Uterus (tissue), 3 donors: ENCODE measurements at regions not wholly inside any gene's neighbourhood (a gene's known extent, or its start where the extent isn't known, plus 50 kb on each side); places are given as distances from the start of the nearest gene placed in this dataset.

Experiments used
- DNase-seq, 2 donors: peaks; one replicate each; pipeline ENCODE4 v3.0.0-alpha.2; 2019 to 2020
- H3K27ac ChIP-seq, 2 donors: fragments of 200-600 bp; sonication (generic); 1 replicate in 1 of 2; 2 replicates in 1 of 2; pipeline ENCODE4 v1.5.1; 2016 to 2018
- H3K27me3 ChIP-seq, 2 donors: fragments of 200-600 bp; sonication (generic); one replicate each; pipeline ENCODE4 v1.5.1; 2018 to 2019; ENCODE audit warnings: control low read depth in 1 of 2
- H3K36me3 ChIP-seq, 2 donors: fragments of 200-600 bp; sonication (generic); one replicate each; pipeline ENCODE4 v1.5.1; 2019; ENCODE audit warnings: control low read depth in 1 of 2
- H3K4me1 ChIP-seq, 2 donors: fragments of 200-600 bp; sonication (generic); one replicate each; pipeline ENCODE4 v1.5.1; 2018 to 2019; ENCODE audit warnings: control low read depth in 1 of 2
- H3K4me3 ChIP-seq, 2 donors: fragments of 200-600 bp; sonication (generic); 1 replicate in 1 of 2; 2 replicates in 1 of 2; pipeline ENCODE4 v1.5.1; 2018 to 2019; ENCODE audit warnings: mild to moderate bottlenecking in 1 of 2
- H3K9me3 ChIP-seq, 2 donors: fragments of 200-600 bp; sonication (generic); one replicate each; pipeline ENCODE4 v1.5.1; 2019; ENCODE audit warnings: control low read depth in 1 of 2
- POLR2A ChIP-seq, 2 donors: fragments of 450-650 bp; IDR thresholded peaks; one replicate each; pipeline ENCODE4 v1.6.1; 2016; ENCODE audit warnings: antibody characterized with exemption in 2 of 2, mild to moderate bottlenecking in 1 of 2, moderate library complexity in 1 of 2
- intact Hi-C: fragments of 100-400 bp; cut with DNase I; formaldehyde crosslinking; loops from one replicate; pipeline ENCODE4 v1.15.1; 2023; ENCODE audit warnings: low total_unique reads
- TF ChIP-seq, protein P1 (sequence below), 4 experiments: fragments of 200-600 bp in 2 of 4; fragments of 450-650 bp in 2 of 4; sonication (generic) in 2 of 4; IDR thresholded peaks; one replicate each; pipeline ENCODE4 v1.5.1; 2016 to 2019; ENCODE audit warnings: antibody characterized with exemption in 4 of 4, mild to moderate bottlenecking in 2 of 4, moderate library complexity in 1 of 4
- donor health status: DM: yes; HTN: yes; CAD: no.

GRCh38 chr21:23801292-23801691, 1806.0 kb downstream of the MRPL39 start:
- intact Hi-C loops: no loop called here
- no peak for DNase-seq
- Histone ChIP-seq H3K9me3 (no peaks in the 10 kb centered on the region), H3K4me1 (no peaks in the 10 kb centered on the region), H3K36me3 (no peaks in the 10 kb centered on the region), H3K4me3 (no peak overlapping the region), H3K27ac (no peak overlapping the region), H3K27me3 (no peaks in the 10 kb centered on the region)
- no peak for TF ChIP-seq POLR2A (IDR thresholded peaks at IDR 0.05)
- TF ChIP-seq, protein P1, sequence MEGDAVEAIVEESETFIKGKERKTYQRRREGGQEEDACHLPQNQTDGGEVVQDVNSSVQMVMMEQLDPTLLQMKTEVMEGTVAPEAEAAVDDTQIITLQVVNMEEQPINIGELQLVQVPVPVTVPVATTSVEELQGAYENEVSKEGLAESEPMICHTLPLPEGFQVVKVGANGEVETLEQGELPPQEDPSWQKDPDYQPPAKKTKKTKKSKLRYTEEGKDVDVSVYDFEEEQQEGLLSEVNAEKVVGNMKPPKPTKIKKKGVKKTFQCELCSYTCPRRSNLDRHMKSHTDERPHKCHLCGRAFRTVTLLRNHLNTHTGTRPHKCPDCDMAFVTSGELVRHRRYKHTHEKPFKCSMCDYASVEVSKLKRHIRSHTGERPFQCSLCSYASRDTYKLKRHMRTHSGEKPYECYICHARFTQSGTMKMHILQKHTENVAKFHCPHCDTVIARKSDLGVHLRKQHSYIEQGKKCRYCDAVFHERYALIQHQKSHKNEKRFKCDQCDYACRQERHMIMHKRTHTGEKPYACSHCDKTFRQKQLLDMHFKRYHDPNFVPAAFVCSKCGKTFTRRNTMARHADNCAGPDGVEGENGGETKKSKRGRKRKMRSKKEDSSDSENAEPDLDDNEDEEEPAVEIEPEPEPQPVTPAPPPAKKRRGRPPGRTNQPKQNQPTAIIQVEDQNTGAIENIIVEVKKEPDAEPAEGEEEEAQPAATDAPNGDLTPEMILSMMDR (IDR thresholded peaks at IDR 0.05): no peak

DNA sequence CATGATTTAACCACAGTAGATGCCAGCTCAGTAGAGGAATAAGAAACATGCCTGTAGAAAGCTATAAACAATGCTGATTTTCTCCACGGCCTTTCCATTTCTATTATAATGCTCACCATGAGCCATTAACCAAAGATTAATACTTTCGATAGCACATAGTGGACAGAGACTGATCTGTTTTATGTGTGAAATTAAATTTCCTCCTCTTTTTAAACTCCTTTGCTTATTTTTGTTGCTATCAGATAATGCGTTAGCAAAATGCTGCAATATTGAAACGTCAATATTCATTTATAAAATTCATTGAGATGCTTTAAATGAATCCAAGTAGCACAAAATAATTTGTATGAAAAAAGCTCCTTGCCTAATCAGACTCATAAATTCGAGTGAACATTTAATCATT, 1807.9 kb downstream of the MRPL39 start:
- no peak for DNase-seq
- no peak for TF ChIP-seq POLR2A (IDR thresholded peaks at IDR 0.05)
- TF ChIP-seq, protein P1 (IDR thresholded peaks at IDR 0.05): no peak
- H3K27ac ChIP-seq: no peak overlapping the region
- no peaks in the 10 kb centered on the region for H3K4me1 ChIP-seq
- H3K36me3 ChIP-seq: no peaks in the 10 kb centered on the region
- no peak overlapping the region for H3K4me3 ChIP-seq
- intact Hi-C loops: no loop called here
- no peaks in the 10 kb centered on the region for H3K27me3 ChIP-seq
- H3K9me3 ChIP-seq: no peaks in the 10 kb centered on the region

DNA sequence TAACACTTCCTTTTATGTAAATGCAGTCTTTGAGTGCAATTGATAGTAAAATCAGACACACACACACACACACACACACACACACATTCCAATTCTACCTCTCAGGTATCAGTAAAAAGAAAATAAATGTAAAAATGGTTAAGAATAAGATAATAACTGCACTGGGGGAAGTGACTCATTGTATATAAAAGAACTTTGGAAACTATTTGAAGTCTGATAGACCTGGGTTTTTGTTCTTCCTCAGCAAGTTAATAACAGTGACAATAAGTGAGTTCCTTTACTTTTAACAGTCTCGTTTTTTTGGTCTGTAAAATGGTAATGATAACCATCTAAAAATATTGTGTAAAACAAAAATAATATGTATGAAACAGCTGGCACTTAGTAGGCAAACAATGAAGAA, 1815.0 kb downstream of the MRPL39 start:
- no peaks in the 10 kb centered on the region for H3K36me3 ChIP-seq
- no peaks in the 10 kb centered on the region for H3K27me3 ChIP-seq
- TF ChIP-seq POLR2A (IDR thresholded peaks at IDR 0.05): no peak
- TF ChIP-seq, protein P1 (IDR thresholded peaks at IDR 0.05): no peak
- H3K4me3 ChIP-seq: no peak overlapping the region
- intact Hi-C loops: no loop called here
- H3K9me3 ChIP-seq: no peaks in the 10 kb centered on the region
- no peak for DNase-seq
- no peak overlapping the region for H3K27ac ChIP-seq
- H3K4me1 ChIP-seq: no peaks in the 10 kb centered on the region

DNA sequence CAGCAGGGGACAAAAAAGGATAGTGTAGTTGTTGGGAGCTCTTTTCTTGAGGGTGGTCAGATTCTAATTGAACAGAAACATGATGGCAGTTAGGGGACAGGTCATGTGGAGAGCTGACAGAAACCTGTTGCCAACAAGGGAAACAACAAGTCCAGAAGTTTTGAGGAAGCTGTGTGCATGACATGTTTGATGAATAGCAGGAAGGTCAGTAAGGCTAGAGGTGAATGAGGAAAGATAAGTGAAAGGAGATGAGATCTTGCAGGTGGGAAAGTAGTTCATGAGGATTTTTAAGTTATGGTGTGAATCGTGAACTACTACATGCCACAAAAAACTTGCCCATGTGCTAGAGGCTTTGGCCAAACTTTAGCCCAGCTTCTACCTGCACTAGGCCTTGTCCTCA, 1817.4 kb downstream of the MRPL39 start:
- H3K9me3 ChIP-seq: no peaks in the 10 kb centered on the region
- TF ChIP-seq, protein P1 (IDR thresholded peaks at IDR 0.05): no peak
- no peak for TF ChIP-seq POLR2A (IDR thresholded peaks at IDR 0.05)
- H3K4me1 ChIP-seq: no peaks in the 10 kb centered on the region
- H3K36me3 ChIP-seq: no peaks in the 10 kb centered on the region
- no peak overlapping the region for H3K27ac ChIP-seq
- intact Hi-C loops: no loop called here
- H3K4me3 ChIP-seq: no peak overlapping the region
- no peak for DNase-seq
- no peaks in the 10 kb centered on the region for H3K27me3 ChIP-seq

DNA sequence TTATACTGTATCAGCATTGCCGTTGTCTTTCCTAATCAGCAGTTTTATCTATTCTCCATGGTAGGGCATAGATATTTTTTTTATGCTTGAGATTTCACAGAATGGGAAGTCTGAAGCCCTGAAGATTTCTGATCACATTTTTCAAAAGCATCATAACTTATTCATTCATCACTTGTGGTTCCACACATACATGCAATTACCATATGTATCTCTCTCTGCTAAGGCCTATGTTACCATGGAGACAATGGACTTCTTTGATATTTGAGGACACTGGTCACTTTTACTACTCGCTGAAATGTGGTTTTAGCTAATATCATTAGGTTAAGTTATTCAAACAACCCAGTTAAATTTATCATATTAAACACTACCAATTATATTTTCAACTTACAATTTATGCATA, 1827.0 kb downstream of the MRPL39 start:
- H3K9me3 ChIP-seq: no peaks in the 10 kb centered on the region
- no peak overlapping the region for H3K27ac ChIP-seq
- TF ChIP-seq, protein P1 (IDR thresholded peaks at IDR 0.05): no peak
- TF ChIP-seq POLR2A (IDR thresholded peaks at IDR 0.05): no peak
- no peak overlapping the region for H3K4me3 ChIP-seq
- DNase-seq: no peak
- no peaks in the 10 kb centered on the region for H3K4me1 ChIP-seq
- H3K27me3 ChIP-seq: no peaks in the 10 kb centered on the region
- intact Hi-C loops: no loop called here
- H3K36me3 ChIP-seq: no peaks in the 10 kb centered on the region
